NB4 (cell line): ENCODE measurements at regions not wholly inside any gene's neighbourhood (a gene's known extent, or its start where the extent isn't known, plus 50 kb on each side); places are given as distances from the start of the nearest gene placed in this dataset.

Experiments used
- CTCF ChIP-seq: IDR thresholded peaks from one replicate; pipeline ENCODE4 v1.5.1; 2012; ENCODE audit warnings: low read depth, low read length
- POLR2A ChIP-seq: IDR thresholded peaks from 2 replicates; pipeline ENCODE4 v1.6.1; 2011; ENCODE audit warnings: mild to moderate bottlenecking; ENCODE audit not compliant: insufficient read length; ENCODE audit errors: extremely low read depth

GRCh38 chr9:25602400-25603044, 75.7 kb downstream of the TUSC1 start:
- no peak for TF ChIP-seq CTCF
- no peak for TF ChIP-seq POLR2A
